Endothelial cell of umbilical vein (primary cell): ENCODE measurements at regions not wholly inside any gene's neighbourhood (a gene's known extent, or its start where the extent isn't known, plus 50 kb on each side); places are given as distances from the start of the nearest gene placed in this dataset.

Experiments used
- CTCF ChIP-seq, 2 donors: IDR thresholded peaks; 1 replicate in 1 of 2; 2 replicates in 1 of 2; pipeline ENCODE4 v1.5.1; 2011; ENCODE audit warnings: low read length in 2 of 2, mild to moderate bottlenecking in 2 of 2, moderate library complexity in 2 of 2, control low read depth in 1 of 2, inconsistent platforms in 1 of 2, low read depth in 1 of 2; ENCODE audit not compliant: insufficient read depth in 1 of 2; ENCODE audit errors: extremely low read depth in 1 of 2
- EZH2 ChIP-seq: IDR thresholded peaks from 2 replicates; pipeline ENCODE4 v1.6.1; 2012; ENCODE audit warnings: borderline replicate concordance, low read depth, mild to moderate bottlenecking, moderate library complexity, low read length, inconsistent platforms; ENCODE audit not compliant: severe bottlenecking
- GATA2 ChIP-seq: IDR thresholded peaks from 2 replicates; pipeline ENCODE4 v1.7.0; 2011; ENCODE audit warnings: low read depth, mild to moderate bottlenecking, moderate library complexity, mixed read lengths, low read length; ENCODE audit not compliant: insufficient read length, insufficient read depth
- JUN ChIP-seq: IDR thresholded peaks from 2 replicates; pipeline ENCODE4 v1.6.1; 2011; ENCODE audit warnings: borderline replicate concordance, low read depth; ENCODE audit not compliant: insufficient read length, insufficient read depth
- MAX ChIP-seq: IDR thresholded peaks from 2 replicates; pipeline ENCODE4 v1.6.1; 2011; ENCODE audit not compliant: insufficient read depth, insufficient read length
- POLR2A ChIP-seq: IDR thresholded peaks from 2 replicates; pipeline ENCODE4 v1.6.1; 2012; ENCODE audit warnings: low read depth, mild to moderate bottlenecking, control low read depth, low read length
- POLR2AphosphoS5 ChIP-seq: IDR thresholded peaks from 2 replicates; pipeline ENCODE4 v1.6.1; 2012; ENCODE audit warnings: low read depth, mild to moderate bottlenecking, control low read depth, low read length, moderate library complexity; ENCODE audit not compliant: insufficient read depth

- TF ChIP-seq MAX, result no peak
- no peak for TF ChIP-seq POLR2A
- peak; percentile 15 to 19 for TF ChIP-seq CTCF (IDR thresholded peaks at IDR 0.05; ENCODE audit: extremely low read depth in 1 of 2, insufficient read depth in 1 of 2, low read depth in 1 of 2, low read length in 2 of 2)
- TF ChIP-seq EZH2, result no peak
- no peak for TF ChIP-seq POLR2AphosphoS5
- TF ChIP-seq JUN, result no peak
- TF ChIP-seq GATA2, result no peak
Measured at GRCh38 chr1:208461680-208462079, 217.5 kb upstream of the PLXNA2 start.
